Keratinocyte (primary cell): ENCODE measurements at regions not wholly inside any gene's neighbourhood (a gene's known extent, or its start where the extent isn't known, plus 50 kb on each side); places are given as distances from the start of the nearest gene placed in this dataset.

Source experiments
- DNase-seq: peaks from one replicate; pipeline ENCODE4 v3.0.0-alpha.2; 2011; ENCODE audit warnings: low read depth, missing footprints, low spot score
- FAIRE-seq: peaks from 2 replicates; lab custom pipeline; 2011; peaks lifted over from hg19 to GRCh38; lab: Jason Lieb, UNC
- H2AFZ ChIP-seq: 2 replicates; pipeline ENCODE4 v1.6.0; 2012; ENCODE audit warnings: low read length, control low read depth, inconsistent platforms; ENCODE audit not compliant: control insufficient read depth
- H3K27ac ChIP-seq: 2 replicates; pipeline ENCODE4 v1.5.1; 2011; ENCODE audit warnings: low read length; ENCODE audit not compliant: control insufficient read depth, insufficient read depth
- H3K27me3 ChIP-seq: 3 replicates; pipeline ENCODE4 v1.6.0; 2011; ENCODE audit warnings: low read length; ENCODE audit not compliant: control insufficient read depth, insufficient read depth; ENCODE audit errors: extremely low read depth
- H3K36me3 ChIP-seq, 2 experiments: 2 replicates in 1 of 2; 3 replicates in 1 of 2; pipeline ENCODE4 v1.5.1; 2011; ENCODE audit warnings: low read length in 2 of 2, mild to moderate bottlenecking in 1 of 2; ENCODE audit not compliant: control insufficient read depth in 2 of 2, insufficient read depth in 2 of 2; ENCODE audit errors: extremely low read depth in 1 of 2
- H3K4me1 ChIP-seq: 3 replicates; pipeline ENCODE4 v1.5.1; 2011; ENCODE audit warnings: low read length; ENCODE audit not compliant: control insufficient read depth, insufficient read depth; ENCODE audit errors: extremely low read depth
- H3K4me2 ChIP-seq: 3 replicates; pipeline ENCODE4 v1.6.0; 2011; ENCODE audit warnings: low read depth, low read length; ENCODE audit not compliant: control insufficient read depth, insufficient read depth; ENCODE audit errors: extremely low read depth
- H3K4me3 ChIP-seq, 3 experiments: fragments of 200-600 bp in 1 of 3; sonication (generic) in 1 of 3; 2 replicates in 2 of 3; 3 replicates in 1 of 3; pipeline ENCODE4 v1.5.1; 2011 to 2016; ENCODE audit warnings: low read length in 3 of 3, mild to moderate bottlenecking in 3 of 3, control low read depth in 2 of 3, inconsistent platforms in 1 of 3, low read depth in 1 of 3, mixed read lengths in 1 of 3, mixed run types in 1 of 3, moderate library complexity in 1 of 3; ENCODE audit not compliant: control insufficient read depth in 2 of 3, insufficient read depth in 2 of 3; ENCODE audit errors: extremely low read depth in 1 of 3
- H3K79me2 ChIP-seq: 2 replicates; pipeline ENCODE4 v1.6.0; 2012; ENCODE audit warnings: low read length; ENCODE audit not compliant: control insufficient read depth, insufficient read depth
- H3K9ac ChIP-seq: 3 replicates; pipeline ENCODE4 v1.6.0; 2011; ENCODE audit warnings: low read length; ENCODE audit not compliant: control insufficient read depth, insufficient read depth; ENCODE audit errors: extremely low read depth
- H3K9me1 ChIP-seq: 3 replicates; pipeline ENCODE4 v1.6.0; 2011; ENCODE audit warnings: low read length; ENCODE audit not compliant: control insufficient read depth, insufficient read depth; ENCODE audit errors: extremely low read depth
- H3K9me3 ChIP-seq: 2 replicates; pipeline ENCODE4 v1.5.1; 2012; ENCODE audit warnings: low read depth, low read length; ENCODE audit not compliant: control insufficient read depth
- H4K20me1 ChIP-seq: 3 replicates; pipeline ENCODE4 v1.6.0; 2011; ENCODE audit warnings: low read length; ENCODE audit not compliant: control insufficient read depth, insufficient read depth; ENCODE audit errors: extremely low read depth
- CTCF ChIP-seq, 3 experiments: IDR thresholded peaks in 1 of 3; conservative IDR thresholded peaks in 1 of 3; optimal IDR thresholded peaks in 1 of 3; 2 replicates in 2 of 3; 3 replicates in 1 of 3; pipeline versions ENCODE3 to v1.5.1; 2011; ENCODE audit warnings: low read length in 3 of 3, mild to moderate bottlenecking in 3 of 3, moderate library complexity in 2 of 3, control low read depth in 1 of 3, inconsistent platforms in 1 of 3; ENCODE audit not compliant: insufficient read depth in 2 of 3; ENCODE audit errors: extremely low read depth in 1 of 3
- EZH2 ChIP-seq: IDR thresholded peaks from one replicate; pipeline ENCODE4 v1.6.1; 2012; ENCODE audit warnings: inconsistent platforms, mild to moderate bottlenecking, low read length, moderate library complexity
- dilution Hi-C: fragments of 300-500 bp; cut with MboI; formaldehyde crosslinking; loops from one replicate; pipeline ENCODE4 v1.7.0; 2020; ENCODE audit warnings: low sequenced_read_pairs; ENCODE audit not compliant: extremely low pct_ligation_motif_present

GRCh38 chr12:115730975-115731541, 546.4 kb downstream of the MED13L start:
- Histone ChIP-seq H3K9me3 (no peaks in the 10 kb centered on the region), H4K20me1 (no peaks in the 10 kb centered on the region), H3K36me3 (no peaks in the 10 kb centered on the region), H3K4me2 (no peak overlapping the region), H3K9ac (no peak overlapping the region), H3K27ac (no peak overlapping the region), H3K27me3 (no peaks in the 10 kb centered on the region), H2AFZ (no peak overlapping the region), H3K4me1 (no peaks in the 10 kb centered on the region), H3K79me2 (no peaks in the 10 kb centered on the region), H3K4me3 (no peak overlapping the region), H3K9me1 (no peaks in the 10 kb centered on the region)
- dilution Hi-C loops = no loop called here
- DNase-seq (no peak), FAIRE-seq (no peak)
- TF ChIP-seq CTCF (optimal IDR thresholded peaks at IDR 0.05 in 1 of 3, IDR thresholded peaks at IDR 0.05 in 1 of 3, conservative IDR thresholded peaks at IDR 0.05 in 1 of 3; ENCODE audit: extremely low read depth in 1 of 3, insufficient read depth in 2 of 3, low read length in 3 of 3) = no peak
- TF ChIP-seq EZH2 = no peak

- FAIRE-seq (no peak), DNase-seq (no peak)
- Histone ChIP-seq H2AFZ (no peak overlapping the region), H3K27me3 (no peaks in the 10 kb centered on the region), H3K36me3 (no peaks in the 10 kb centered on the region), H3K79me2 (no peaks in the 10 kb centered on the region), H3K4me3 (no peak overlapping the region), H3K4me1 (no peaks in the 10 kb centered on the region), H3K9me1 (no peaks in the 10 kb centered on the region), H3K4me2 (no peak overlapping the region), H3K9me3 (no peaks in the 10 kb centered on the region), H3K9ac (no peak overlapping the region), H3K27ac (no peak overlapping the region), H4K20me1 (no peaks in the 10 kb centered on the region)
- TF ChIP-seq CTCF (optimal IDR thresholded peaks at IDR 0.05 in 1 of 3, IDR thresholded peaks at IDR 0.05 in 1 of 3, conservative IDR thresholded peaks at IDR 0.05 in 1 of 3; ENCODE audit: extremely low read depth in 1 of 3, insufficient read depth in 2 of 3, low read length in 3 of 3) (no peak), EZH2 (no peak)
- dilution Hi-C loops = no loop called here
Observed at GRCh38 chr12:115726691-115727090, 550.8 kb downstream of the MED13L start.
